NCI-H510A (cell line): ENCODE measurements at regions not wholly inside any gene's neighbourhood (a gene's known extent, or its start where the extent isn't known, plus 50 kb on each side); places are given as distances from the start of the nearest gene placed in this dataset.

Source experiments
- DNase-seq: peaks from one replicate; lab custom pipeline; 2025; lab: John Stamatoyannopoulos, UW

DNA sequence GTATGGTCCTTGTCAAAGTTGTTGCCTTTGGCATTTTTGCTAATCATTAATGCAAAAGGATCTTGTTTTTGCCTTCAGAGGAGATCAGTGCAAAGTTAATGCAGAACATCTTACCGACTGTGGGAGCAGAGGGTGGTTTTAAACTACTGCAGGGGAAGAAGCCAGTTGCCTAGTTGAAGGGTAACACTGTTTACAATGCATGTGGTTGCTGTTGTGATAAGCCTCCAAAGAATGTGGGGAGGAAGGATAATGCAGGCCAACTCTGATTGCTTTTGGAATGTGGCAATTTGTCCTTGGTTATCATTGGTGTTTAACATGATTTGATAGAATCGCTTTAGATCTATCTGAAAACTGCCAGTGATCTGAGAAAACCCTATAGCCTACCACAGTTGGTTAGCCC, 204.3 kb upstream of the TLL1 start:
- DNase-seq = no peak

DNA sequence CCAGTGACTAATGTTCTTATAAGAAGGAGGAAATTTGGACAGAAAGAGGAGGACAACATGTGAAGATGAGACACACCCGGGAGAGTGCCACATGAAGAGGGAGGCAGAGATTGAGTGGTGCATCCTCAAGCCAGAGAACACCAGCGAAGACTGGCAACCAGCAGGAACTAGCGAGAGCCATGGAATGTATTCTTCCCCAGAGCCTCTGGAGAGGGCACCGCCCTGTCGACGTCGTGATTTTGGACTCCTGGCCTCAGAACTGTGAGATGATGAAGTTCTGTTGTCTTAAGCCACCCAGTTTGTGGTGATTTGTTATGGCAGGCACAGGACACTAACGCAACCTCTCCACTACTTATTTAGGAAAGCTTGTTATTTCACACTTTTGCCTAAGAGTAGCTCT, 196.0 kb upstream of the TLL1 start:
- no peak for DNase-seq

DNA sequence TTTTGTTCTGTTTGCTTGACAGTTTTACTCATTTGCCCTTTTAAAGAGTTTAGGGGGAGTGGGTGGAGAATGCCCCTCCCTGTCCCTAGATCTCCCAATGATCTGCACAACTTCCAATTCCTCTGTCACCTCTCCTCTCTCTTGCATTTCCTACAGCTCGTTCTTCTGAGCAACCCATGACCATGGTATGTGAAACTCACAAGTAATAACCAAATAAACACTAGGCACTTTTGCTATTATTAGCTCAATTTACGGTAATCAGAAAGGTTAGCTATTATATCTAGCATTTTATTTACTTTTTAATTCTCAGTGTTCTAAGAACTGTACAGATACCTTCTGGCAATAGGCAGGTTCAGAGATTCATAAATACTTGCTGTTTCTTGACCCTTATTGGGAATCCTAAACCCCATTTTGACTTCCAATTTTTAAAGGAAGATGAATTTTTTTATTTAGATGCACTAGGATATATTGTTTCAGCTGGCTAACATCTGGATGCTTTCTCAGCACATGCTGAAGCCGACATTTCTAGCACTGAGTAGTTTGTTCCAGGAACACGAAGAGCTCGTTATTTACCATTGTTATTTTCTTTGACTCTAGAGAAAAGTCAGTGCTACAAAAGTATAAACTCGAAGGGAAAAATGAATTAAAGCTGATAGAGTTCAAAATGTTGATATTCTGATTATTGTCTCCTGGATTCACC, 194.7 kb upstream of the TLL1 start:
- DNase-seq = no peak

DNA sequence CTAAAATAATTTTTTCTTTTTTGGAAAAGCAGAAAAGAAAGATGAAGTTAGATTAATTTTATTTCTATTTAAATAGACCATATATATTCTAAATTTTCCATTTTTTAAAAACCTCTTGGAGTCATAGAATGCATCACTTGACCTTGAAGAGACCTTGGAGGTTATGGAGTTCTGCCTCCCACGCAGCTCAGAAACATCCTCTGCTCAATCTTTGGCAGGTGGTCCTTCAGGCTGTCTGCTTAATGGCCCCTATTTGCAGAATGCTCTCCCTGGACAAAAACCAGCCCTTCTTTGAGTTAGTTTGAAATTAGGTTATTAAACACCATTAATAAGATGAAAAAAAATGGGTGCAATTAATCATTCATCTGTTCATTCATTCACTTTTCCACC, 194.1 kb upstream of the TLL1 start:
- no peak for DNase-seq

DNA sequence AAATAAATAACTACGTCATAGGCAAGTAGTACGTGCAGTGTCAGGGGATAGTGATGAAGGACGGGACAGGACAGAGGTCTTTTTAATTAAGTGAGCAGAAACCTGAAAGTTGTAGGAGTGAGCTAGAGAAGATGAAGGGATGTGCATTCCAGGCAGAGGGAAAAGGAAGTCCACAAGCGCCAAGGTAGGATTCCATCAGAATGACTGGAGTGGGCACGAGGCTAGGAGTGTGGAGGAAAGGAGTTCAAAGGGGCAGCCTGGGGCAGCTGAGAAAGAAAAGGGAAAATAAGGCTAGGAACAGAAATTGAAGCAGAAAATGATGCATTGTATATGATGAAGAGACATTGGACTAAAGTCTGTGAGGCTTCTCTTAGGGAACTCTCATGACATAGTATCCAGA, 192.2 kb upstream of the TLL1 start:
- no peak for DNase-seq

DNA sequence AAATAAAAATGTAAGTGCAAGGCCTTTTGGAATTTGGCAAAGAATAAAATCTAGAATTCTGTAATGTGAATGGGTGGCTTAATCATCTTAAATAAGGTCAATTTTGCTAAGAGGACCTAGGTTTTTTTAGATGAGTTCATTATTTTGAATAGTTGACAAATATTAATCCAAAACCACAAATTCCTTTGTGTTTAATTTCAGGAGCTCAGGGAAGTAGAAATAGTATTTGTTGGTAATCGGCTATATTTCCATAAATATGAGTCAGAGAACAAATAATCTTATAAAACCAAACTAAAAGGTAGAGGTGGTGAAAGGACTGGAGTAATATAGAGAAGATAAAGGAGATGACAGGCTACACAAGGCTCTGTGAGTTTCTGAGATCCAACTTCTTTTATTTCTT, 190.4 kb upstream of the TLL1 start:
- no peak for DNase-seq

DNA sequence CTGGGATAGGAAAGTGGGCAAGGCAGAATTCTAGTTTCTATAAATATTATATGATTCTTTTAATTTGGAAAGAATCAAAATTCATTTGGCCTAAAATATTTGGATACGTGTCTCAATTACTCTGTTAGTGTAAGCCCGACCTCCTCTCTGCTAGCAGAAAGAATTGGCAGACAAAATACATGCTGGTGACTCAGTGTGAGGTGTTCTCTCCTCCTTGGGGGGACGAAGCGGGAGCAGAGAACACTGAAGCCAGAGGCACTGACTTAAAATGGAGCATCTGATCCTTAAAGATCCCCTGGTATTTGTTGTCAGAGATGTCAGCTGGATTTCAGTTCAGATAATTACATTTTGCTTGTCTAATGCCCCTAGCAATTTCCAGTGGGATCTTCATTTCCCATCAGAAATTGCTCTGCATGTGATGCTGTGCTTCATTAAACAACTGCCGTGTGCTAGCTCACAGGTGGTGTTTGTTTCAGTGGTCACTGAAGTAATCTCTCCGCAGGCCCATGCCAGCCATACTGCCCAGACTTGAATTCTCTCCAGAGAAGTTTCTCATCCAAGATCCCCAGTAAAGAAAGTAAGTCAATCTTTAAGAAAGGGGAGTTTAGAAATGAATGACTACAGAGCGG, 188.7 kb upstream of the TLL1 start:
- DNase-seq = no peak

DNA sequence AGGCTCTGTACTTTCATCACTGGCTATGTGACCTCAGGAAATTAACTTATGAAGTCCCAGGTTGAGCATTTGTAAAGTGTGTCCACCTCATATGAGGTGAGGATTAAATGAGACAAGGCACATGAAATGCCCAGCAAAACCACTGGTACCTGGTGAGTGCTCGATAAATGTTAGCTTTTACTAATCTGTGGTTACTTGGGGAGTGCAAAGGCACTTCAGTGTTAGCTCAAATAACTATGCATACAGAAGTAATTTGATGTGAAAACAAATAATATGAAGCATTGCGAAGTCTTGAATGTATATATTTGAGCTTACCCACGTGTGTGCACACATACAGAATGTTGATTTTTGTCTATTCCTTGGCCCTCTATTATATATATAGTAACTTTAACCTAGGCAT, 186.3 kb upstream of the TLL1 start:
- no peak for DNase-seq

DNA sequence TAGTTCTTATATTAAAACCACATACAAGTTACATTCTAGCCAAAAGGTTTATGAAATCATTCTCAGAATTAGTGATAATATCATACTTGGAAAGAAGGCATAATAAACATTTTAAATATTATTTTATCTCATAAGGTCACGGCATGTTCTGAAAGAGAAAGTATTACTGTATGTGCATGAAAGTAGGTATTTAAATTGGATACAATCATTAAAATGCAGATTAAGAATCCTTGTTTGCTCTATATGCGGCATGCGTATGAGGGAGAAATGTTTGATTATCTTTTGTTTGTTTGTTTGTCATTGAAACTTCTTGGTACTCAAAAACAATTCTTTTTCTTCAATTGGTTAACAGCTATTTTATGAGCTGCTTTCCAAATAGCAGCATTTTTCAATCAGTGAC, 183.9 kb upstream of the TLL1 start:
- DNase-seq = no peak

DNA sequence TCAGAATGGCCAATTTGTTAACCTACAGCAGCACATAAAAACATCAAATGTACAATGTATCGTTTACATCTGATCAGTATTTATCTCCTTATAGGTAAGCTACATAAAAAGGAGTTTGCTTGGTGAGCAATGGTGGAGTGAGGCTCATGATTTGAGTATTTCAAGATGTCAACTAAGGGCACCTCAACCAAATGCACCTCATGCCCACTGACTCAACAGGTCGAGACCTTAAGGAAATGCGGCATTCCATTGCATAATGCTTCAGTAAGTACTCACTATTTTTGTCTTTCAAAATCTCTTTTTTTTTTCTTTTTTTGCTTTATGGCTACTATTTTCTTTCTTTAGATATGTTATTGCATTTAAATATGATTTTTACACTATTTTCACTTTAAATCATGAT, 181.0 kb upstream of the TLL1 start:
- DNase-seq = no peak

DNA sequence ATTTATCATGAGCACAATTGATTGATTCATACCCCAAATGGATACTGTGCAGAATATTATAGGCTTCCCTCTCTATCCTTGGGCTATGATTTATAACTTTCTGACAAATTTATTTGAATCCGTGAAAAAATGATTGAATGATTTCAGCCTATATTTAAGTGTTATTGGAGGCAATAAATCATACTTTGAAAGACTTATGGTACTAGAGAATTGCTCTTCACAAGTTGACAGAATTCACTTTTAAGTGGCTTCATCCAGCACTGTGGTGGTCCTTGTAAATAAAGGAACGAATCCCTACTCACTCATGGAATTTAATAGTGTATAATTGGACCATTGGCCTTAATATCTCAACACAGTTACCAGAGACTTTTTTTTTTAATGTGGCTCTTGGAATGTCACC, 174.8 kb upstream of the TLL1 start:
- no peak for DNase-seq

DNA sequence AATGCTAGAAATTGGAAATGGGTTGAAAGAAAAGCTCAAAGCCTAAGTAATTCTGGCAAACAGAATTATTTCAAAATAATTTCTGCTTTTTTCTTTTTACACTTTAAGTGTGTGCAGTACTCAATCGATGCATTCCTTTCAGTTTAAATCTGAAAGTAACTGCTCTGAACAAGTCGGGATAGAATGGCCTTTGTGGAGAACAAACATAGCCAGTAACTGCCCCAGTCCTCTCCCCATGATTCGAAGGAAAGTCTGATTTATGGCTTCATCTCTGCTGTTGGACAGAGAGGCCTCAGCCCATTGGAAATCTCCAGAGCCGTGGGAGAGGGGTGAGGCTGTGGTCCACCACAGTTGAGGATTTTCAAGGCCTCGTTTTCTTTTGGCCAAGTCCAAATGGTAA, 174.0 kb upstream of the TLL1 start:
- DNase-seq = no peak

DNA sequence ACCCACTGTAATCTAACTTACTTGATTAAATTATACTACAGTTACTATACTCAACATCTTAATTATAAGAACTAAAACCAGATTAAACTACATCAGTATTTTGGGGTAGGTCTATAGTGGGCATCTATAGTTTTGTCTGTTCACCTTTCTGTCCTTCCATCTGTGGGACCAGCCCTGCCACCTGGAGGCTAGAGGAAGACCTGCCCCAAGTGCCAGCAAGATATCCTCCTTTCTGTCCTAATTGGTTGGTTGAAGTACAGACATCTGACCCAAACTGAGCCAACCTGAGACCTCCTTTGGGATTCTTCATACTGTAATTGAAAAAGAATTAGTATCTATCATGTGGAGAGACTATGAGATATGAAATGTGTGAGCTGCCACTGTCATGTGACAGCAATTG, 172.2 kb upstream of the TLL1 start:
- DNase-seq = no peak

DNA sequence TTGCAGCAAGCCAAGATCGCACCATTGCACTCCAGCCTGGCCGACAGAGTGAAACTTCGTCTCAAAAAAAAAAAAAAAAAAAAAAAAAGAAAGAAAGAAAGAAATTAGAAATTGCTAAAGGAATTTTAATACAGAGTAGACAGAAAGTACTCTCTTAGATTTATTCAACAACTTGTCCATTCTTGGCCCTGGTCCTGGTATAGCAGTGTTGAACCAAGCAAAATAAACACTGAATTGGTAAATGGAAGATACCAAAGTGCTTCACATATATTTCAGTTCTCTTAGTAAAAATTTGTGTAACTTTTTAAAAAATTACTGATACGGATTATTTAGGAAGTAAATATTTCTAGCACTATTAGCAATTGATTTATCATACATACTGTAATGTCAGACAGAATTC, 165.9 kb upstream of the TLL1 start:
- DNase-seq = no peak

DNA sequence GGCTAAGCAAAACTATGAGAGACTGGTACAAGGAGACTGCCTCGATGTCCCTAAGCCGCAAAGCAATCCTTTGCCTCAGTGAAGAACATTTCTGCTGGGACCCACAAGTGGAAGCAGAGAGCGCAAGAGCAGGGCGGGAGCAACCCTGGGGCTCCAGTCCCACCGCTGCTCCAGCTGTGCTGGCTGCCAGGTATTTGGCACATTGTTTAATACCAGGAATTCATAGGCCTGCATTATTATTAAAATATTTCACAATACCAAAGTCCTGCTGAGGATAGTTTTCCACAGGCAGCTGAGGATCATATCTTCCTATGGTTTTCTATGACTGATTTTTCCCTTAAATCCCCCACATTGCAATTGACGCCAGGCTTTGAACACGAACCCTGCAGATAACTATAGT, 163.5 kb upstream of the TLL1 start:
- DNase-seq = no peak

DNA sequence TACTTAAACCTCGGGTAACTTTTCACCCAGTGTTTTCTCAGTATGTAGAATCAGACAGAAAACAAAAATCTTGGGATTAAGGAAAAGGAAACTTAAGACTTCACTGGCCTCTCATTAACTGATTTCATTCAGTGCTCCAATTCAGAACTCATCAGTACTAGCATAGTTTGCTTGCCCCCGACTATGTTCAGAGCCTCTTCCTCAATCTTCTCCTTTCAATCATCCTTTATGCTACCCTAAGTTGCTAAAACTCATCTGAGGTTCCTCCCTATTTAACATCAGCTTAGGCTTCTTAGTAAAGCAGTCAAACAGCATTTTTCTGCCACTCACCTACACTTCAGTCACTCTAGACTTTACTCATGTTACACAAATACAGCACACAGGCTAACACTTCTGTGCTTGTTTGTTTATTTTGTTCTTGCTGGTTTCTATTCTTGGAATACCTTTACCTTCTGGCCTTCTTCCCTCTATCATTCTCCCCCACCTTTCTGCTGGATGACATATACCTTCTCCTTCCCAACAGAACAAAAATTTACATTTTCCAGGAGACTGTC, 163.0 kb upstream of the TLL1 start:
- peak; percentile 34 for DNase-seq

DNA sequence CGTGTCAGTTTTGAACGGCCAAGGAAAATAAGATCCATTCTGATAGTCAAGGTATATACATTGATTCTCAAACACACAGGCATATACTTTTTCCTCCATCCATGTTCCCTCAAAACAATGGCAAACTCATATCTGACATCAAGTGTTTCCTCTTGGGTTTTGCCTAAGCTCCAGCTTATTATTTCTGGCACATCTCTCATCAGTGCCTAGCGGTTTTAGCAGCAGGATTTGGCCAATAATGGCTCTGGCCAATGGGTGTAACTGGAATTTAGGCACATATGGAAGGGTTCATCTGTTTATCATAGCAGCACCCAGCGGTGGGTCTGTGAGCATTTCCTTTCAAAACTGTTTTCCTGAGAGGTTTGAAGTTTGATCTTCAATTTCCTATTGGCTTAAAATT, 161.6 kb upstream of the TLL1 start:
- no peak for DNase-seq

DNA sequence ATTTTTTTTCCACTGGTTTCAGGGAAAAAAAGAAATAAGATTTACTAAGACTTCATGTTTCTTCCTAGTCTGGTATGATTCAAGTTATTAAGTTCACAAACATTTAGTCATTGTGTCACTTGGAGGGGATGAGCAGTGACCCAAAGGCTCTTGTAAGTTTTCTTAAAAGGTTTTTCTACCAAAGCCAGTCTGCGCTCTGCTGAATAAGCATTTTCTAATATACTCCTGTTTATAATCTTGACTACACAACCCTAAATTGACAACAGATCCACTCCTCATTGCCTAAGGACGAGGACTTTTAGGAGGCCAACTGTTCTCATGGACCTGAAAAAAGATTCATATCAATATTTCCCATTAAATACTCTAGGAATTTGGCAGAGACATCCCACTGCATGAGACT, 161.1 kb upstream of the TLL1 start:
- no peak for DNase-seq

DNA sequence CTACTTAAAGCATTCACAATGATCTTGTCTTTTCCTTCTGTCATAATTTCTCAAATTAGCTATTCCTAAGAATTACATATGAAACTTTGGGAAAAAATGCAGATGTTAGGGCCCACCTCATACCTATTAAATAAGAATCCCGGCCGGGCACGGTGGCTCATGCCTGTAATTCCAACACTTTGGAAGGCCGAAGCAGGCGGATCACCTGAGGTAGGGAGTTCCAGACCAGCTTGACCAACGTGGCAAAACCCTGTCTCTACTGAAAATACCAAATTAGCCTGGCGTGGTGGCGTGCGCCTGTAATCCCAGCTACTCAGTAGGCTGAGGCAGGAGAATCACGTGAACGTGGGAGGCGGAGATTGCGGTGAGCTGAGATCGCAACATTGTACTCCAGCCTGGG, 158.4 kb upstream of the TLL1 start:
- DNase-seq = no peak

DNA sequence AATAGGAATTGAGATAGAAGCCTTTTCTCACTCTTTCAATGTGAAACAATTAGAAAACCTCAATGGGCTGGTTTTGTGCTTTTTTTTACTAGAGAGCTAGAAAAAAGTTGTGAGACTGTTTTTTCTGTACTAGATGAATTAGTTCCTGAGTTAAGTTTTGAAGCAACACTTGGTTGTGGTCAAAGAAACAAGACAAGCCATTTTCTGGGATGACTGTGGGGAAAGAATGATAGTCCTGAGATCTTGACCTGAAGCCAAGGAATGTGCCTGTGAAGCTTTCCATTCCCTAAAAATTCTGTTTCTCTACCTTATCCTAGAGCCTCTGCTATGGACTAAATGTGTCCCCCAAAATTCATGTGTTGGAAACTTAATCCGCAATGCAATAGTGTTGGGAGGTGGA, 157.8 kb upstream of the TLL1 start:
- DNase-seq = no peak

DNA sequence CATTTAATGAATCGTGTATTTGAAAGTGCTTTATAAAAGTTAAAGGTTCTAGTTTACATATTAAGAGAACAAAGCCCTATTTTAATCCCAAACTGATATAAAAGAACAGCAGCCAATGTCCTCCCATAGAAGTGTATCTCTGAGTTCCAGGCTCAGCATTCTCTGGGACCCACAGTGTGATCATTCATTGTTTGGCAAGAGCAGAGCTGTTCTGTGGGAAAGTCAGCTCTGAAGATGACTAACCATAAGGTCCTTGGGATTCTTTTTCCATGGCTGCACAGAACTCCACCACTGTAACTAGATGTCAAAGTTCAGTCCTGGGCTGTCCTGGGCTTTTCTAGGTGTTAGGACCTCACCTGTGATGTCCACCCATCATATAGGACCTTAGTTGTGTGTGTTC, 157.0 kb upstream of the TLL1 start:
- DNase-seq = no peak

DNA sequence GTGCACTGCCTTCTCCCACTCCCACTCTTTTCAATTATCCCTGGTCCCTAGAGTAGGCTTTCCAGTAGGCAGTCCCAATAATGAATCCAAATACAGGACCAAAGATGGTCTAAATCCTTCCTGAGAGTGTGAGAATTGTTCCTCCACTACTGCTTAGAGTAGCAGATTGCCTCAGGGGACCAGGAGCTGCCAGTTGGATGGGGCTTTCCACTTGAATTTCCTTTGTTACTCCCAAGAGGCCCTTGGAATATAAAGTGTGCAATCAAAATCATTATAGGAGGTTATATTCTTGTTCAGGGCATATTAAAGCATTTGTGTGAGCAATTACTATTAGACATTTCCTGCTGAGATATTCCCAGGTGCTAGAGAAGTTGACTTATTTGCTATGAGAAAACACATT, 156.6 kb upstream of the TLL1 start:
- DNase-seq = no peak

DNA sequence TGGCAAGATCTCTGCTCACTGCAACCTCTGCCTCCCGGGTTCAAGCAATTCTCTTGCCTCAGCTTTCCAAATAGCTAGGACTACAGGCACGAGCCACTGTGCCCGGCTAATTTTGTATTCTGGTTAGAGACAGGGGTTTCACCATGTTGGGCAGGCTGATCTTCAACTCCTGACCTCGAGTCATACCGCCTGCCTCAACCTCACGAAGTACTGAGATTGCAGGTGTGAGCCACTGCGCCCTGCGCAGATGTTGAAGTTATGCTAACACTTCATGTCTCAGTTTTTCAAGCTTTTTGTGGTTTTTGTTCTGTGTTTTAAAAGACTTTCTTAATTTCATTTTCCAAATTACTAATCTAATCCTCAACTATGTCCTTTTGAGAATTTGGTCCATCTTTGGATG, 154.4 kb upstream of the TLL1 start:
- no peak for DNase-seq
